Neural cell (in vitro differentiated cells): ENCODE measurements at regions not wholly inside any gene's neighbourhood (a gene's known extent, or its start where the extent isn't known, plus 50 kb on each side); places are given as distances from the start of the nearest gene placed in this dataset.

Experiments
- H2AFZ ChIP-seq: fragments of 200-600, 300-800 bp; sonication (generic), shearing (Covaris generic); 2 replicates; pipeline ENCODE4 v1.6.0; 2014; ENCODE audit warnings: low read depth, mild to moderate bottlenecking, antibody characterized with exemption, low read length, moderate library complexity
- H3F3A ChIP-seq: fragments of 200-600 bp; shearing (Covaris generic); 2 replicates; pipeline ENCODE4 v1.6.1; 2016; ENCODE audit warnings: mild to moderate bottlenecking, moderate library complexity, mixed read lengths, antibody characterized with exemption, low read length; ENCODE audit not compliant: insufficient read depth, poor library complexity, severe bottlenecking
- H3K27ac ChIP-seq: fragments of 200-600, 300-800 bp; sonication (generic), shearing (Covaris generic); 2 replicates; pipeline ENCODE4 v1.5.1; 2014; ENCODE audit warnings: mild to moderate bottlenecking, low read length, moderate library complexity
- H3K27me3 ChIP-seq: fragments of 300-800, 200-600 bp; sonication (generic), shearing (Covaris generic); 2 replicates; pipeline ENCODE4 v1.6.0; 2014; ENCODE audit warnings: mild to moderate bottlenecking, low read depth, low read length, moderate library complexity; ENCODE audit not compliant: insufficient read depth
- H3K36me3 ChIP-seq: fragments of 300-800, 200-600 bp; sonication (generic), shearing (Covaris generic); 2 replicates; pipeline ENCODE4 v1.5.1; 2014; ENCODE audit warnings: mild to moderate bottlenecking, antibody characterized with exemption, low read length, moderate library complexity; ENCODE audit not compliant: insufficient read depth
- H3K4me2 ChIP-seq: fragments of 300-800, 200-600 bp; sonication (generic), shearing (Covaris generic); 2 replicates; pipeline ENCODE4 v1.6.0; 2014; ENCODE audit warnings: mild to moderate bottlenecking, low read length
- H3K4me3 ChIP-seq: fragments of 300-800, 200-600 bp; sonication (generic), shearing (Covaris generic); 2 replicates; pipeline ENCODE4 v1.5.1; 2014; ENCODE audit warnings: mild to moderate bottlenecking, low read length, moderate library complexity
- H3K79me2 ChIP-seq: fragments of 200-600 bp; shearing (Covaris generic); replicated peaks from 2 replicates; pipeline ENCODE4 v1.6.0; 2014; ENCODE audit warnings: mild to moderate bottlenecking, low read length, moderate library complexity; ENCODE audit not compliant: insufficient read depth
- H3K9ac ChIP-seq: fragments of 300-800, 200-600 bp; sonication (generic), shearing (Covaris generic); 2 replicates; pipeline ENCODE4 v1.6.1; 2016; ENCODE audit warnings: mild to moderate bottlenecking, low read length, mixed read lengths
- H3K9me2 ChIP-seq: fragments of 200-600 bp; shearing (Covaris generic); 2 replicates; pipeline ENCODE4 v1.6.1; 2016; ENCODE audit warnings: mild to moderate bottlenecking, low read length, mixed read lengths; ENCODE audit not compliant: insufficient read depth
- H3K9me3 ChIP-seq: fragments of 200-600, 300-800 bp; sonication (generic), shearing (Covaris generic); 2 replicates; pipeline ENCODE4 v1.6.1; 2016; ENCODE audit warnings: mild to moderate bottlenecking, mixed run types, low read length, moderate library complexity, mixed read lengths
- H4K20me1 ChIP-seq: fragments of 200-600 bp; shearing (Covaris generic); 2 replicates; pipeline ENCODE4 v1.6.1; 2016; ENCODE audit warnings: mild to moderate bottlenecking, mixed run types; ENCODE audit not compliant: insufficient read depth
- CTCF ChIP-seq: fragments of 450-650 bp; IDR thresholded peaks from 2 replicates; pipeline ENCODE4 v1.5.1; 2014; ENCODE audit warnings: antibody characterized with exemption, mild to moderate bottlenecking, moderate library complexity; ENCODE audit not compliant: poor library complexity, severe bottlenecking
- EP300 ChIP-seq: fragments of 450-650 bp; conservative IDR thresholded peaks from 2 replicates; pipeline ENCODE4 v1.6.1; 2014; ENCODE audit warnings: antibody characterized with exemption, mild to moderate bottlenecking, moderate library complexity; ENCODE audit not compliant: poor library complexity, severe bottlenecking
- EZH2 ChIP-seq: fragments of 200-600, 300-800 bp; shearing (Covaris generic), sonication (generic); IDR thresholded peaks from 2 replicates; pipeline ENCODE4 v1.6.1; 2014; ENCODE audit warnings: antibody characterized with exemption, low read length, borderline replicate concordance, mild to moderate bottlenecking; ENCODE audit not compliant: insufficient read depth, poor library complexity, severe bottlenecking
- MXI1 ChIP-seq: fragments of 450-650 bp; conservative IDR thresholded peaks from 2 replicates; pipeline ENCODE4 v1.6.1; 2014; ENCODE audit warnings: antibody characterized with exemption, mild to moderate bottlenecking; ENCODE audit not compliant: poor library complexity, severe bottlenecking
- POLR2AphosphoS5 ChIP-seq: IDR thresholded peaks from 2 replicates; pipeline ENCODE4 v1.6.1; 2012
- RAD21 ChIP-seq: fragments of 450-650 bp; conservative IDR thresholded peaks from 2 replicates; pipeline ENCODE4 v1.6.1; 2014; ENCODE audit warnings: antibody characterized with exemption, mild to moderate bottlenecking, moderate library complexity
- SMC3 ChIP-seq: fragments of 450-650 bp; conservative IDR thresholded peaks from 2 replicates; pipeline ENCODE4 v1.6.1; 2014; ENCODE audit warnings: antibody characterized with exemption, mild to moderate bottlenecking, moderate library complexity; ENCODE audit not compliant: poor library complexity
- TAF1 ChIP-seq: IDR thresholded peaks from 2 replicates; pipeline ENCODE4 v1.6.1; 2012; ENCODE audit warnings: low read depth
- TF ChIP-seq, protein P1 (sequence below): IDR thresholded peaks from 2 replicates; pipeline ENCODE4 v1.6.1; 2012; ENCODE audit warnings: borderline replicate concordance

- H3K27ac ChIP-seq, result no peak overlapping the region
- no peak overlapping the region for H3K4me2 ChIP-seq
- no peak overlapping the region for H3K4me3 ChIP-seq
- no peaks in the 10 kb centered on the region for H3K79me2 ChIP-seq
- TF ChIP-seq RAD21 (no peak), EP300 (no peak), MXI1 (no peak), SMC3 (no peak), EZH2 (no peak), CTCF (no peak), POLR2AphosphoS5 (no peak), TAF1 (no peak)
- TF ChIP-seq, protein P1, sequence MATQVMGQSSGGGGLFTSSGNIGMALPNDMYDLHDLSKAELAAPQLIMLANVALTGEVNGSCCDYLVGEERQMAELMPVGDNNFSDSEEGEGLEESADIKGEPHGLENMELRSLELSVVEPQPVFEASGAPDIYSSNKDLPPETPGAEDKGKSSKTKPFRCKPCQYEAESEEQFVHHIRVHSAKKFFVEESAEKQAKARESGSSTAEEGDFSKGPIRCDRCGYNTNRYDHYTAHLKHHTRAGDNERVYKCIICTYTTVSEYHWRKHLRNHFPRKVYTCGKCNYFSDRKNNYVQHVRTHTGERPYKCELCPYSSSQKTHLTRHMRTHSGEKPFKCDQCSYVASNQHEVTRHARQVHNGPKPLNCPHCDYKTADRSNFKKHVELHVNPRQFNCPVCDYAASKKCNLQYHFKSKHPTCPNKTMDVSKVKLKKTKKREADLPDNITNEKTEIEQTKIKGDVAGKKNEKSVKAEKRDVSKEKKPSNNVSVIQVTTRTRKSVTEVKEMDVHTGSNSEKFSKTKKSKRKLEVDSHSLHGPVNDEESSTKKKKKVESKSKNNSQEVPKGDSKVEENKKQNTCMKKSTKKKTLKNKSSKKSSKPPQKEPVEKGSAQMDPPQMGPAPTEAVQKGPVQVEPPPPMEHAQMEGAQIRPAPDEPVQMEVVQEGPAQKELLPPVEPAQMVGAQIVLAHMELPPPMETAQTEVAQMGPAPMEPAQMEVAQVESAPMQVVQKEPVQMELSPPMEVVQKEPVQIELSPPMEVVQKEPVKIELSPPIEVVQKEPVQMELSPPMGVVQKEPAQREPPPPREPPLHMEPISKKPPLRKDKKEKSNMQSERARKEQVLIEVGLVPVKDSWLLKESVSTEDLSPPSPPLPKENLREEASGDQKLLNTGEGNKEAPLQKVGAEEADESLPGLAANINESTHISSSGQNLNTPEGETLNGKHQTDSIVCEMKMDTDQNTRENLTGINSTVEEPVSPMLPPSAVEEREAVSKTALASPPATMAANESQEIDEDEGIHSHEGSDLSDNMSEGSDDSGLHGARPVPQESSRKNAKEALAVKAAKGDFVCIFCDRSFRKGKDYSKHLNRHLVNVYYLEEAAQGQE, result no peak
- no peak overlapping the region for H2AFZ ChIP-seq
- no peaks in the 10 kb centered on the region for H3K9me2 ChIP-seq
- H3K27me3 ChIP-seq, result no peaks in the 10 kb centered on the region
- no peaks in the 10 kb centered on the region for H4K20me1 ChIP-seq
- no peaks in the 10 kb centered on the region for H3K36me3 ChIP-seq
- H3K9ac ChIP-seq, result no peak overlapping the region
- no peaks in the 10 kb centered on the region for H3F3A ChIP-seq
- no peaks in the 10 kb centered on the region for H3K9me3 ChIP-seq
Measured at GRCh38 chr21:20942523-20942922, 55.7 kb upstream of the NCAM2 start.

- Histone ChIP-seq H3K9ac (no peak overlapping the region), H3K27me3 (no peaks in the 10 kb centered on the region), H4K20me1 (no peaks in the 10 kb centered on the region), H3K4me3 (no peak overlapping the region), H3F3A (no peaks in the 10 kb centered on the region), H3K4me2 (no peak overlapping the region), H2AFZ (no peak overlapping the region), H3K9me2 (no peaks in the 10 kb centered on the region), H3K79me2 (no peaks in the 10 kb centered on the region), H3K27ac (no peak overlapping the region), H3K9me3 (no peaks in the 10 kb centered on the region), H3K36me3 (no peaks in the 10 kb centered on the region)
- no peak for TF ChIP-seq RAD21
- no peak for TF ChIP-seq MXI1
- no peak for TF ChIP-seq CTCF
- no peak for TF ChIP-seq POLR2AphosphoS5
- no peak for TF ChIP-seq SMC3
- TF ChIP-seq EP300, result no peak
- TF ChIP-seq, protein P1, result no peak
- TF ChIP-seq TAF1, result no peak
Measured at GRCh38 chr21:20943561-20943997, 54.6 kb upstream of the NCAM2 start.
